GM18909 (cell line): ENCODE measurements at regions not wholly inside any gene's neighbourhood (a gene's known extent, or its start where the extent isn't known, plus 50 kb on each side); places are given as distances from the start of the nearest gene placed in this dataset.
"Not testable (repeated sequence)": the region's sequence is repeated elsewhere in the genome, so short reads cannot be mapped to it uniquely, and the experiment has no call there.

Experiments used
- ATAC-seq: cut with Tn5 transposase; IDR thresholded peaks from one replicate; pipeline ENCODE4 v1.9.1; 2021; ENCODE audit warnings: mild to moderate bottlenecking; ENCODE audit not compliant: unreplicated experiment, poor library complexity

GRCh38 chr2:222013889-222014288 is 284.9 kb downstream of the PAX3 start:
- ATAC-seq = no peak

- no peak for ATAC-seq
Observed at GRCh38 chr2:222000326-222000725, 298.5 kb downstream of the PAX3 start.

DNA sequence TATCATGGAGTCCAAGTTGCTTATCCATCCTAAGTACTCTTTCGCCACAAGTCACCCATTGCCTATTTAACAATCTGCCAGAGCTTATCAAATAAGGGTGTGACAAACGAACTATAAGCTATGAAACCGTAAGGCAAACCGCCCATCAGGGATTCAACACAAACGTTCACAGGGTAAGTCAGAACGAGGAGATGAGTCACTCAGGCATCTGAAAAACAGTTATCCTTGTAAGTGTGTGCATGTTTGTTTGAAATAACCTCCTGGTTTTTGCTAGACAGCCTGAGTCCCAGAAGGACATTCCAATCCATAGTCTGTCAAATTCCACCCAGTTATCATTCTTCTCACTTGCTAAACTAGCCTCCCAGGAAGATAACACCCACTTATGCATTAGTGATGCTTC is 299.1 kb downstream of the PAX3 start:
- no peak for ATAC-seq

DNA sequence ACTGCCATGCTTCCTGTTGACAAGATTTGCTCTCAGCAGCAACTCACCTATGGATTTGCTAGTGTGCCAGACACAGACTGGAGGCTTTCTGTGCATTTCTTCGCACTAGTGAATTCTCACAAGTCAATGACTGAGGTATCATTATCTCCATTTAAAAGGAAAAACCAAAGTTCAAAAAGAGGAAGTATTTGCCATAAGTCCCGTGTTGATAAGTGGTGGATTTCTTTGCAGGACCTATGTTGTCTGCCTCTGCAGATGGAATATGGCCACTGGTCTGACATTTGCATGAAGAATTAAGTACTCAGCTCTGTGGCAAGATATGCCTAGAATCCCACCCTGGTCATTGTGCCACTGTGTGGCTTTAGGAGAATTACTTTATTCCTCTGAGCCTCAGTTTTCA is 299.6 kb downstream of the PAX3 start:
- no peak for ATAC-seq

- no peak for ATAC-seq
Observed at GRCh38 chr2:221997683-221998082, 301.1 kb downstream of the PAX3 start.

DNA sequence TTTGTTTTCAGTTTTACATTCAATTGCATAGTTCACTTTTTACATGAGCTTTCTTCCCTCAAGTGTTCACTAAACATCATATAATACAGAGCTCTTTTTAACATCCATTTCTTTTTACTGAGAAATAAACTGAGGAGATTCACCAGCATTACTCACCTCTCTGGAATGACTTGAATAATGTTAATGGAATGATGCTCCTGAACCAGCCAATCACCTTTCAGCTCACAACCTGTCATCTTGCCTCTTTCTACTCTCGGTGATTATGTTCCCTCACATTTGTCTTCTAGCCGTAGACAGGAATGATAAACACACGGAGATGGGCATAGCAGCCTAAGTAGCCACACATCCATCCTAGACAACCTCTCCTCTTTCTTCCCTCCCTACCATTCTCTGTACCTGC is 301.7 kb downstream of the PAX3 start:
- ATAC-seq = no peak

GRCh38 chr2:221994926-221995325 is 303.9 kb downstream of the PAX3 start:
- no peak for ATAC-seq

DNA sequence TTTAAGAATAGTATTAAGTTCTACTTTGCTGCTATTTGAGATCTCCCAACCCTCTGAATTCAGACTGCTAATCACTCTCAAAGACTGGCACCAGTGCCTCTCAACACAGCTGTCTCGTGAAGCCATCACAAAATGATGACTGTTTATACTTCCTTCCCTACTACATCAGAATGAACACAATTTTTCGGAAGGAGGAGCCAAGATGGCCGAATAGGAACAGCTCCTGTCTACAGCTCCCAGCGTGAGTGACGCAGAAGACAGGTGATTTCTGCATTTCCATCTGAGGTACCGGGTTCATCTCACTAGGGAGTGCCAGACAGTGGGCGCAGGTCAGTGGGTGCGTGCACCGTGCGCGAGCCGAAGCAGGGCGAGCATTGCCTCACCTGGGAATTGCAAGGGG is 314.4 kb downstream of the PAX3 start:
- not testable (repeated sequence) for ATAC-seq

DNA sequence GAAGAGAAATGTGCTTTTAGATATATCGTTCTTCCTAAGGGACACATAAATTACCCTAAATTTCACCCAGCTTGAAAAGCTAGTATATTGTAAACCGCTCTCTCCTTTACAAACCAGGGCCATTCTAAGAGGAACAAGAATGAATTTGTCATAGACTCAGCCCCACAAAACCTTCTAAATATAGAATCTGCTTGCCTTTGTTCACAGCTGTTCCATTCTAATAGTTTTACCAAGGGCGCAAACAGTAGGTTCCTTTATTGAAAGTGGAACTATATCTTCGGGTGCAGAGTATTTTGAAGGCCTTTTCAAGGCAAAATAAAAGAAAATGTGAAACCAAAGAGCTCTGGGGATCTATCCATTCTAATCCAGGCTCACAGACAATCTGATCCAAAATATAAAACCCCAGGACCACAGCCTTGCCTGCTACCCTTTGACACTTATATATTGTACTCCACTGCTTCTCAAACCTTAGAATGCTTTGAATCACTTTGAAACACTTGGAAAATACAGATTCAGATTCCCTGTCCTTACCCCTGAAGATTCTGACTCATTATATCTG is 316.8 kb downstream of the PAX3 start:
- no peak for ATAC-seq

GRCh38 chr2:221975151-221975550 is 323.6 kb downstream of the PAX3 start:
- ATAC-seq = no peak

DNA sequence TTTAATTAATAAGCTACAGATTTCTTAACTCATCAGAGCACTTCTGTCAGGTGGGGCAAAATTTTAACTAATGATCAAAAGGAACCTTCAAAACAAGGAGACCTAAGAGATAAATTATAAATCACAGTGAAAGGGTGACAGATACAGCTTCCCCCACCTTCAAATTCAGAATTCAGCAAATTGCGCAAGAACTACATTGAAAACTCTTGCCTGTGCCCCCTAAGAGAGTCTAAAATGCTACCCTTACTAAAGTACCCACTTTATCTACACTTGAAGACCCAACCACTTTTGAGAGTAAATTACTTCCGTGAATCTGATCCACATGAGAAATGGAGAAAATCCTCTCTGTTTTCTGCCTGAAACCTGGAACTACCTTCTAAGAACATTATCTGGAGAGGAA is 324.9 kb downstream of the PAX3 start:
- no peak for ATAC-seq

DNA sequence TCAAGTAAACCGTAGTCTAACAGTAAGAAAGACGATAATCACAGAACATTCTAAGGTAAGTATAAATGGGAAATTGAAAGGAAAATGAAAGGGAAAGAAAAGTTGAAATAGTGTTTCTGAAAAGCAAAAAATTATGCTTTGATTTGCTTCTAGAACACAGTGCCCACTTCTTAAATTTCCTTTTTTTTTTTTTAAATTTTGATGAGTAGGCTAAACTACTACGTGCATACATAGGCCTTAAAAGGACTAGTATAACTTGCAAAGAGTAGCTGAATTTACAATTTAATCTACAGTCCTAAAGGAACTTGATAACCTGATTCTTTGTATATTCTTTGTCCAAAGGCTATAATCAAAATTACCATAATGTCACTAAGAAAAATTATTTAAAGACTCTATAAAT is 325.3 kb downstream of the PAX3 start:
- ATAC-seq = no peak

DNA sequence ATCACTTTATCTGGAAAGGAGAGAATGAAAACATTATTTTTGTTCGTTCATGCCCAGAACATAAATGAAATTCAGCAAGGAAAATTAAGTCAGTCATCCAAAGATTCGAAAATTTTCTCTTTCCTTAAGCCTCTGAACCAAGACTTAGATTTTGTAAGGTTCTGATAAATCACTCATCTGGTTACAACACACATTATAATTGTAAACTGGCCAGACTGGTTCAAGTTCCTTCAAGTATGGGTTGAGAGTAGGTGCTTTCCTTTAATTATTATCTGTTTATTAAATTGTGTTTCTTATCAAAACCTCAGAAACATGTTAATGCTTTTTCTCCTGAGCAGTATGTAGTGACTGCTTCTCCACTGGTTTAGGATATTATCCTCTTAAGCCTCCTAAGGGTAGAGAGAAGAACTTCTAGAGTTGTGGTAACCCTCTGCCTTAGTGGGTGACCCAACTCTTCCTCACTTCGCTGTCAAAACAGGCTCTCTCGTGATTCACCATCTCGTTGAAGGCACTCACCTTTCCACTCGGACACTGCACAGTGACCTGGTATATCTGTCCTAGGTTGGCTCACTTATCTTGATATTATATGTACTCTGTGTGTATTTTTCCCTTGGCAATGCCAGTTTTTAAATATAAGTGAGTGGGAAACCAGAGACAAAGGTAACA is 325.9 kb downstream of the PAX3 start:
- no peak for ATAC-seq

GRCh38 chr2:221970389-221970788 is 328.4 kb downstream of the PAX3 start:
- no peak for ATAC-seq

- ATAC-seq = no peak
Observed at GRCh38 chr2:221969830-221970144, 329.0 kb downstream of the PAX3 start.

GRCh38 chr2:221969087-221969829 is 329.5 kb downstream of the PAX3 start:
- ATAC-seq = no peak

DNA sequence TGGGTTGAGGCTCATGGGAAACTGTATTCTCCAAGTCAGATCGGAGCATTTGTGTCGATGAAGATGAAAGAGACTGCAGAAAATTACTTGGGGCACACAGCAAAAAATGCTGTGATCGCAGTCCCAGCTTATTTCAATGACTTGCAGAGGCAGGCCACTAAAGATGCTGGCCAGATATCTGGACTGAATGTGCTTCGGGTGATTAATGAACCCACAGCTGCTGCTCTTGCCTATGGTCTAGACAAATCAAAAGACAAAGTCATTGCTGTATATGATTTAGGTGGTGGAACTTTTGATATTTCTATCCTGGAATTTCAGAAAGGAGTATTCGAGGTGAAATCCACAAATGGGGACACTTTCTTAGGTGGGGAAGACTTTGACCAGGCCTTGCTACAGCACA is 336.6 kb downstream of the PAX3 start:
- no peak for ATAC-seq

GRCh38 chr2:221961561-221961960 is 337.2 kb downstream of the PAX3 start:
- ATAC-seq = no peak

- no peak for ATAC-seq
Observed at GRCh38 chr2:221958224-221958623, 340.6 kb downstream of the PAX3 start.

GRCh38 chr2:221948076-221948475 is 350.7 kb downstream of the PAX3 start:
- ATAC-seq = no peak

DNA sequence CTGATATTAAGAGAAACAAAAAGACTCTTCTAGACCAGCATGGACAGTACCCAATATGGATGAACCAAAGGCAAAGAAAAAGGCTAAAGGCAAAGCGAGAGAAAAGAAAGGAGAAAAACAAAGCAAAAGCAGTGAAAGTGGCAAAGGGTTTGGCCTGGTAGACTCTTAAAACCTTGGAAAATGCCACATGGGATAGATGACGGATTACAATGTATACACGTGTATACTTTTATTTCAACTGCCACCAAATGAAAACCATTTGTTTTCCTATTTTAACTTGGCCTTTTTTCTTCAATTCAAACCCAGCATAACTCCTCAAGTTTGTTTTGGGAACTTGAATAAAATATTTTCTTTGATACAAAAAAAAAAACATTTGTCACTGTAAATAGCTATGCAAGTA is 354.3 kb downstream of the PAX3 start:
- ATAC-seq = not testable (repeated sequence)
